NCI-H1930 (cell line): ENCODE measurements at regions not wholly inside any gene's neighbourhood (a gene's known extent, or its start where the extent isn't known, plus 50 kb on each side); places are given as distances from the start of the nearest gene placed in this dataset.
"Not testable (repeated sequence)": the region's sequence is repeated elsewhere in the genome, so short reads cannot be mapped to it uniquely, and the experiment has no call there.

ENCODE experiments used
- DNase-seq, 2 experiments: peaks; one replicate each; lab custom pipeline; 2025; lab: John Stamatoyannopoulos, UW

DNA sequence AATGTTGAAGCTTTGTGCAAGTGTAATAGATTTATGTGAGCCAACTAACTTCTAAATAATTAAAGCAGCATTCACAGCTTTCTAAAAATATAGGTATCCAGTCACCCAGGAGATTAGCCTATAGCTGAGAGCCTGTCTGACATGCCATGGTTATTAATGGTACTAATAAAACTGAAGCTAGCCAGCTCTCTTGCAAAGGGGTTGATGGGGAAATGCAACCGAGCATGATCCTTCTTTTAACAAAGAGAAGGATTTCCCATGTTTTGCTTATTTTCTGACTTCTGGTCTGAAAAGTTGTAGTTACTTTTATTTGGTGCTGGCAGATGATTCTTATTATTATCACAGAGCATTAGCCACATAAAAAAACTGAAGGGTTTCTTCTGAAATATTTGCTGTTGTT, 488.7 kb upstream of the CYLC2 start:
- no peak for DNase-seq

DNA sequence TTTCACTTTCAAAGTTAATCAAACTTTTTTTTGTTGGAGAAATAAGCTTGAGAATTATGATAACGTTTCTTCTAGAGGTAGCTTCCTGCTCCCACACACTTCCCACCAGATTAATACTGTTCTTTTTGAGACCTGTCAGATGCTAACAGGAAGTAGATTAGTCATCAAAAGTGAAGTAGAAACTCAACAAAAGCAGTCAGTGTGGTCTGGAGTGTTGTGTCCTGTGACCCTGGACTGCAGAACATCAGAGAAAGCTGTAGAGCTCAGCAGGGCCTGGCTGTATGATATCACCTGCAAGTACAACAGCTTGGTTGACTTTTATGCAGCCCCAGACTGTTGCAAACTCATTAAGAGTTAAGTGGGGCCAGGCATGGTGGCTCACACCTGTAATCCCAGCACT, 495.7 kb upstream of the CYLC2 start:
- DNase-seq, result no peak

DNA sequence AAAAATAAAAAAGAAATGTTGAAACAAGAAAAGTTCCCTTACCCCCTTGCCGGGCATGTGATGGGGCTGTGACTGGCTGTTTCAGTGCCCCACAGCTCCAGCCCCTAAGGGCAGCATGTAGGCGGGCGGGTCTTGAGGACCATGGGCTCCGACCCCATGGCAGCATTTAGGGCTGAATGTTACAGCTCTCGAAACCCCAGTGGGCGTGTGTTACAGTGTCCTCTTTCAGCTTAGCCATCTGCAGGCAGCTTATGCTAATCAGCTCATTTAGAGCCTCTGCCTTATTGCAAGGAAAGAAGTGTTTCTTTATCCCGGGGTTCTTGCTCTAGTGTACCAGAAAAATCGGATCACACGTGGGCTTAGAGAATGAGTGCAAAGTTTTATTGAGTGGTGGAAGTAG, 497.4 kb upstream of the CYLC2 start:
- DNase-seq, result no peak

DNA sequence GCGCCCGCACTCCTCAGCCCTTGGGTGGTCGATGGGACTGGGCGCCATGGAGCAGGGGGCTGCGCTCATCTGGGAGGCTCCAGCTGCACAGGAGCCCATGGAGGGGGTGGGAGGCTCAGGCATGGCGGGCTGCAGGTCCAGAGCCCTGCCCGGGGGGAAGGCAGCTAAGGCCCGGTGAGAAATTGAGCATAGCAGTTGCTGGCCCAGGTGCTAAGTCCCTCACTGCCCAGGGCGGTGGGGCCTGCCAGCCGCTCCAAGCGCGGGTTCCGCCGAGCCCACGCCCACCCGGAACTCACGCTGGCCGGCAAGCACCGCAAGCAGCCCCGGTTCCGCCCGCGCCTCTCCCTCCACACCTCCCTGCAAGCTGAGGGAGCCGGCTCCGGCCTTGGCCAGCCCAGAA, 508.2 kb upstream of the CYLC2 start:
- not testable (repeated sequence) for DNase-seq

DNA sequence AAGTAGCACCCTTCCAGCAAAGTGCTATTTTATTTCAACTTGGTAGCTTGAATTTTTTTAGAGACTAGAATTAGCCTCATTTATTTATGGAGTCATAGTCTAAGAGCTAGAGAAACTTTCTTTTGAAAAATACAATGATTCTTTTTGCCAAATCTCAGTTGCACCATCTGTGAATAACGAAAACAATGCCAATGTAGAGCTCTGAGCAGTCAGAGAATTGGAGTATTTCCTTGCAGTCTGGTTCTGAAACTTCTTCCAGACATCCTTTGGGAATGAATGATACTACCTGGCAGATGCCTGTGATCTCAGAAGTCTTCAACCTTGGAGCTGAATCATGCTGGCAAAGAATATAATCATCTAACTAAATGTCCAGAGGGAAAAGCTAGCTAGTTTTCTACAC, 511.5 kb upstream of the CYLC2 start:
- no peak for DNase-seq

DNA sequence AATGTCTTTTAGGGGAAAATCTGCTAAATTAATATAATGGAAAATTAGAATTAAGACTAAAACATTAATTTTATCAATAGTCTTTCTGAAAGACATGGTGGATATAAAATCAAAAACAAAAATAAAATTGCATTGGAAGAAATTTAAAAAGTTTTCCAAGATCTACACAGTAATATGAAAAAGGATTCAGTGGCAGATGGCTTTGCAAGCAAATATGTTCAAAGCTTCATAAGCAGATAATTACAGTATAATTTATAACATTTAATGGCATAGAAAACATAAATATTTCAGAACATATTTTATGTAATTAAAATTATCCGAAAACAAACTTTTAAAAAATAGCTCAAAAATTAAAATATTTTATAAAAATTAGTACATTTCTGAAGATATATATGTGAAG, 512.4 kb upstream of the CYLC2 start:
- DNase-seq, result no peak

DNA sequence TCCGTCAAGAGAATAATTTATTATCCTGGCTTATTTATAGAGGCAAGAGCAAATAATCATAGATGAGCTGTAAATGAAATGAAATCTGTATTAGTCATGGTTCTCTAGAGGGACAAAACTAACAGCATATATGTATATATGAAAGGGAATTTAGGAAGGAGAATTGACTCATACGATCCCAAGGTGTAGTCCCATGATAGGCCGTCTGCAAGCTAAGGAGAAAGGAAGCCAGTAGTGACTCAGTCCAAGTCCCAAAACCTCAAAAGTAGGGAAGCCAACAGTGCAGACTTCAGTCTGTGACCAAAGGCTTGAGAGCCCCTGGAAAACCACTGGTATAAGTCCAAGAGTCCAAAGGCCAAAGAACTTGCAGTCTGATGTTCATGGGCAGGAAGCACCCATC, 515.9 kb upstream of the CYLC2 start:
- DNase-seq, result no peak

DNA sequence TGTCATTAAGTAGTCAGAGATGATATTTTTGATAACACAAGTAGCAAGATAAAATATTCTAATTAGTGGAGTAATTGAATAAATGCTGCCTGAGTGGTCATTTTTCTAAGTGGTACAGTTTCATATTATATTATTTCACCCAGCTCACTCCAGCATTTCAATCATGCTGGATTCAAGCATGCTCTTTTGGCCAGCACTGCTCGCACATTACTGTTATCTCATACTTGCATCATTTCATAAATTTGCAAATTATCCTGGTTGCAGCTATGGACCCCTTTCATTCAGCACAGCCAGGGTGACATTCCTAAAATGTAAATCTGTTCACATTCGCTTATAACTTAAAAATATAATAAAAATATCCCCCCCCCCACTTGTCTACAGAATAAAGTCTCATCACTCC, 520.8 kb upstream of the CYLC2 start:
- no peak for DNase-seq

DNA sequence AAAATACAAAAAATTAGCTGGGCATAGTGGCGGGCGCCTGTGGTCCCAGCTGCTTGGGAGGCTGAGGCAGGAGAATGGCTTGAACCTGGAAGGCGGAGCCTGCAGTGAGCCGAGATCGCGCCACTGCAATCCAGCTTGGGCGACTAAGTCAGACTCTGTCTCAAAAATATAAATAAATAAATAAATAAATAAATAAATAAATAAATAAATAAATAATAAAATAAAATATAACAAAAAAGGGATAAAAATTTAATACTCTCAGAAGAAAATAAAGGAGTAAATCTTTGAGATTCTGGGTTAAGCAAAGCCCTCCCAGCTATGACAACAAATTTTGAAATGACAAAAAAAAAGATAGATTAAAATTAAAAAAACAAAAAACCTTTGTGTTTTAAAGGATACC, 525.7 kb upstream of the CYLC2 start:
- not testable (repeated sequence) for DNase-seq

DNA sequence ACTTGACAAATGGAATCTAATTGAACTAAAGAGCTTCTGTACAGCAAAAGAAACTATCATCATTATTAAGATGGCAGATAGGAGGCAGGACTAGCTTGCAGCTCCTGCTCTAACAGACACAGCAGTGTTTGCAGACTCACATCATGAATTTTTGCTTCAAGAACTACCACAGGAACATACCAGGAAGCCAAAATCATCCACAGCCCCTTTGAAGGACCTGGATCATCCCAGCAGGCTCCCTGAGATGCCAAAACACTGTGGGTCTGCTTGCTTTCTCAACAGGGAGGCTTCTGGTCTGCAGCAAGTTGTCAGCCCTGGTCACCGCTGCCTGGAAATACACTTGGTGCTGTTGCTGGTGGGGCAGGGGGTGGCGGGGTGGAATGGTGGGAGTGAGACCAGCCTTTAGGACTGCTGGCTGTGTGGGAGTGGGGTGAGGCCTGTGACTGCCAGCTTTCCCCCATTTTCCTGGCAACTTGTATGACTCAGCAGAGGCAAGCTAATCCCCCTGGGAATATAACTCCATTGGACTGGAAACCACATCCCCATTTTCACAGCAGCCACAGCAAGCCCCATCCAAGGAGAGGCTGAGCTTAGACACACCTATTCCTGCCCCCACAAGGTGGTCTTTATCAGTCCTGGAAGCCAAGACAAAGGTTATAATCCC, 533.8 kb upstream of the CYLC2 start:
- DNase-seq, result no peak

DNA sequence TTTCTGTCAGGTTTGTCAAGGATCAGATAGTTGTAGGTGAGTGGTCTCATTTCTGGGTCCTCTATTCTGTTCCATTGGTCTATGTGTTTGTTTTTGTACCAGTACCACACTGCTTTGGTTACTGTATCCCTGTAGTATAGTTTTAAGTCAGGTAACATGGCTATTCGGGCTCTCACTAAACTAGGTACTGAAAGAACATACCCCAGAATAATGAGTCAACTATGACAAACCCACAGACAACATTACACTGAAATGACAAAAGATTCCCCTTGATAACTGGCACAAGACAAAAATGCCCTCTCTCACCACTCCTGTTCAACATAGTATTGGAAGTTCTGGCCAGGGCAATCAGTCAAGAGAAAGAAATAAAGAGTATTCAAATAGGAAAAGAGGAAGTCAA, 535.3 kb upstream of the CYLC2 start:
- DNase-seq, result no peak

DNA sequence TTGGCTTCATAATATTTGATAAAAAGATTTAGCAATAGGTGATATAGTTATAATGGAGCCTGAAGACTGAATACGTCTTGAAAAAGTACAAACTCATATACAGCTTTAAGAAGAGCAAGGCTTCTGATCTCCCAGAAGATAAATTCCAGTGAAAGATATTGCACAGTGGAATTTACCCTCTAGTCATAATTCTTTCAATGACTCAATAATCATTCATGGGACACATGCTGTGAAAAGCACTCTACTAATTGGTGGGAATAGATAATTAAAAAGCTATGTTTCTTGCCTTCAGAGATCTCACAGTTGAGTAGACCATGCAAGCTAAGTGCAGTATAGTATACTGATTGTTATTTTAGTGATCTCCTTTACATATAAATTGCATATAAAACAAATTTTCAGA, 538.6 kb upstream of the CYLC2 start:
- no peak for DNase-seq

DNA sequence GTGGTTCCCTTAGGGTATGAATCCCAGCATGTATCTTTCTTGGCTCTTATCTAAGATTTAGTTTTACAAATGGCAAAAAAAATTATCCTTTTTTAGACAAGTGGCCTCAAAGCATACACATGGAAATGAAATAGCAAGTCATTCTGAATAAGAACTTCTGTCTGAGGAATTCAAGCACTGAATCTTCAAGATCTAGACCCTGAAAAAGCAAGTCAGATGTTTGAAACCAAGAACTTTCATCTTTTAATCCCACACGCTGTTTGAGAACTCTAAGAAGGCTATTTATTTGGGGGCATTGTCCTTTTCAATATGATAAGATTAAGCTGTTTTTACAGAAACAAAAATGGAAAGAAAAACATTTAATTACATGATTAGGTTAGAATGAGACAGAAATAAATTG, 549.2 kb upstream of the CYLC2 start:
- DNase-seq, result no peak

DNA sequence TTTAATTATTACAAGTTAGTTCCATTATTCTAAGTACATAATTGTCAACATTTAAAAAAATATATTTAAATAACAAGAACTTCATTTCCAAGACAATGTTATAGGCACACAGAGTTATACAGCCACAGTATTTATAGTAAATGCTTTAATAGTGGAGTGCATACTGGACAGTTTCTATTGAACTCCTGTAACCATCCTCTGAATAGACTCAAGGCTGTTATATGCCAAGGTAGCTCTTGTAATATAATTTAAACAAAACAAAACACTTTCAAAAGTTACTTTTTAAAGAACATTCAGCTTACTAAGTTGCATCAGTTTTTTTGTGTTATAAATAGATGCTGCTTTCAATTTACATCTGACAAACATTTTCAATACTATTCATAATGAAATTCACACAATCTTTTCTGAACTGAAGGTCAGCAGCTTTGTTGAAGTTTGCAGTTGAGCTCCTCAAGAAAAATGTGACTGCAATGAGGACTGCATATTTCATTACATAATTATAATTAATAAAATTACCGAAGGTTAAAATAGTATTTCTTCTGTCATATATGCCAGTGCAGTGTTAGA, 549.9 kb upstream of the CYLC2 start:
- DNase-seq, result no peak

DNA sequence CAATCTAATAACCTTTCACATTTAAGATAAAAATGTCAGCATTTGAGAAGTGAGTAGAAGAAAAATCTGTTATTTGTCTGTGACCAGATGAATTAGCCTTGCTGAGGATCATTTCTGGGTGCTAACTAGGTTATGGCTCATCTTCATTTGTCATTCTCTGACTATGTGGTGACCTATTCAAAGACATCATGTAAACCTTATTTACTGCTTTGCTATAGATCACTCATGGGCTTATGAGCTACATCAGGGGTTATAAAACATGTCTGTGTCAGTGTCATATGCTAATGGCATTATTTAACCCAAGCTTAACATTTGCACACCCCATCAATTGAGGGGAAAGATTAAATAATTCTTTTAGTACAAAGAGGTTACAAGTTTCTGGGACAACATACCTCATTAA, 555.5 kb upstream of the CYLC2 start:
- no peak for DNase-seq

DNA sequence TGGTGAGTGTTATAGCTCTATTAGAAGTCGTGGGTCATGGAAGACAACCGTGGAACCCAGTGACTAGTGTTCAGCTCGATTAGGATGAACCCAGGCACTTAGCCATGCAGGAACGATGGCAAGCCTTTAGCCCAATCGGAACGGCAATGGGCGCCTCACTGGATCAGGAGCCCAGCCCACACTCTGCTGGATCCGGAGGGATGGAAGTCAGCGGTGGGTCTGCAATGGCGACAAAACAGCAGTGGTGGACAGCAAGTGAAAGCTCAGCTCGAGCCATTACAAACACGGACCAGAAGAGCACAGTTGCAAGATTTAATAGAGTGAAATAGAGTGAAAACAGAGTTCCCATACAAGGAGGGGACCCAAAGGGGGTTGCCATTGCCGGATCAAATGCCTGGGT, 558.5 kb upstream of the CYLC2 start:
- DNase-seq, result not testable (repeated sequence)

DNA sequence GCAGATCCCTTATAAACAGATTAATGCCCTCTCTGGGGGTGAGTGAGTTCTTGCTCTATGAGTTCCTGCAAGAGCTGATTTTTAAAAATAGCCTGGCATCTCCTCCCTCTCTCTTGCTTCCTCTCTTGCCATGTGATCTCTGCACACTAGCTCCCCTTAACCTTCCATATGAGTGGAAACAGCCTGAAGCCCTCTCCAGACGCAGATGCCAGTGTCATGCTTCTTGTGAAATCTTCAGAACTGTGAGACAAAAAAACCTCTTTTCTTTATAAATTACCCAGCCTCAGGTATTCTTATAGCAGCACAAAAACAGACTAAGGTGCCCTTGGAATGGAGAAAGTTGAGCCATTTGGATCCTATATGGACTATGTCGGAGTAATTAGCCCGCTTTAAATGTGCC, 559.7 kb upstream of the CYLC2 start:
- DNase-seq, result no peak

DNA sequence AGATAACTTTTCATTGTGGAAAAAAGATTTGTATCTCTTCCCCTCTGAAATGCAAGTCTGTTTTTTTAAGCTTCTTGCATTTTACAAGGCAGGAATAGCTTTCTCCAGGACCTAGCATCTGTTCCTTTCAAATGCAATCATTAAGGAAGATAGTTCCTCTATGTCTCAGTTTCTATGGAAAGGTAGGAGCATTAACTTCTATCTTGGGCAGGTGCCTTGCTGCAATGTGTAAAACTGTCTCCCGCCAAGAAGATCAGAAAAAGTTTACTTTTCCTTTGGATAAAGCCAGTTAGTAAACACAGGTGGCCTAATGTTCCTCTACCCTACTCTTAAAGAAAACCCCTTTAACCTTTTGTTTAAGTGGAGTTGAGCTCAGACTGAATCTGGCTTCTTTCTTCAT, 560.6 kb upstream of the CYLC2 start:
- DNase-seq, result no peak

DNA sequence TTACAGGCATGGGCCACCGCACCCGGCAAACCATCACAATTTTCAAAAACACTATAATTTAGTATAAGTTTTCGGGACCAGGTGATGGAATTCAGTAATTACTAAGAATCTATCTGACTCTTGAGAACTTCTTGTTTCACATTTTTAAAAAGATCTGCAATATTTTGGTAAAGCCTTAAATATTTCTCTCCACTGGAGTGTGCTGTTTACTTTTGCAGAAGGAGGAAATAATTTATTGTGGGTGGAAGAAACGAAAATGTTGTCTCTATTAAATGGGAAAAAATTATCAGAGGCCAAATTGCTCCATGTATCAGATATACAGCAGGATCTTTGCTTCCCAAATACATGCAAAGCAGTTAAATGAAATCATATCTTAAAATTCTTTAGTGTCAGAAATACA, 566.8 kb upstream of the CYLC2 start:
- no peak for DNase-seq

DNA sequence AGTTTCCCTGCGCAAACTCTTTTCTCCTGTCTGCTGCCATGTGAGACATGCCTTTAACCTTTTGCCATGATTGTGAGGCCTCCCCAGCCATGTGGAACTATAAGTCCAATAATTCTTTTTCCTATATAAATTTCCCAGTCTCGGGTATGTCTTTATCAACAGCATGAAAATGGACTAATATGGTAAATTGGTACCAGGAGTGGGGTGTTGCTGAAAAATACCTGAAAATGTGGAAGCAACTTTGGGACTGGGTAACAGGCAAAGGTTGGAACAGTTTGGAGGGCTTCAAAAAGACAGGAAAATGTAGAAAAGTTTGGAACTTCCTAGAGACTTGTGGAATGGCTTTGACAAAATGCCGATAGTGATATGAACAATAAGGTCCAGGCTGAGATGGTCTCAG, 578.9 kb upstream of the CYLC2 start:
- not testable (repeated sequence) for DNase-seq

DNA sequence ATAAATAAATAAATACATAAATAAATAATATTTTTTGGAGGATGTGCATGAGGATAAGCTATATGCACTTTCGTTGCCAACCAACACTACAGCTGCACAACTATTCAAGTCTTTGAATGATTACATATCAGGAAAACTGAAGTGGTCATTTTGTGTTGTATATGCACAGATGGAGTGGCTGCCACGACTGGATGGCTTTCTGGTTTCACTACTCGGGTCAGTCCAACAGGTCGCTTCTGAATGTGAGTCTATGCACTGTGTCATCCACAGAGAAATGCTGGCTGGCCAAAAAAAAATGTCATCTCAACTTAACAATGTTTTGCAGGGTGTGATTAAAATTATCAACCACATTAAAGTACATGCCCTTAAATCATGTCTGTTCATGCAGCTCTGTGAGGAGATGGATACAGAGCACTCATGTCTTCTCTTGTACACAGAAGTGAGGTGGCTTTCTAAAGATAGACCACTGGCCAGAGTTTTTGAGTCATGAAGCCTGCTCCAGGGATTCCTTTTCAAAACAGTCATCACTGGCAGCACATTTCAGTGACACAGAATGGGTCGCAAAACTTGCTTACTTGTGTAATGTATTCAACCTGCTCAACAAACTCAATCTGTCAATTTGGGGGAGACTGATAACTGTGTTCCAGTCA, 589.8 kb upstream of the CYLC2 start:
- DNase-seq, result no peak

DNA sequence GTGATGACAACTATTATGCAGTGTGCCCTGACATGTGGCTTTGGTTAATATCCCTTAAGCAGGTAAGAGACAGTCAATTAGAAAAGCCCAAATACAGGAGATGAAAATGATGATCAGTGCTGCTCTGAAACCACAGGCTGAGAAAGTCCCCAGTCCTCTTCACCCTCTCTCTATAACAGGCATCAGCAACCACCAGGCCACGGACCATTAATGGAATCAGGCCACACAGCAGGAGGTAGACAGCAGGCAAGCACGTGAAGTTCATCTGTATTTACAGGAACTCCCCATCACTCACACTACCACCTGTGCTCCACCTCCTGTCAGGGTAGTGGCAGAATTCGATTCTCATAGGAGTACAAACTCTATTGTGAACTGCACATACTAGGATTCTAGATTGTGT, 591.6 kb upstream of the CYLC2 start:
- DNase-seq, result no peak

DNA sequence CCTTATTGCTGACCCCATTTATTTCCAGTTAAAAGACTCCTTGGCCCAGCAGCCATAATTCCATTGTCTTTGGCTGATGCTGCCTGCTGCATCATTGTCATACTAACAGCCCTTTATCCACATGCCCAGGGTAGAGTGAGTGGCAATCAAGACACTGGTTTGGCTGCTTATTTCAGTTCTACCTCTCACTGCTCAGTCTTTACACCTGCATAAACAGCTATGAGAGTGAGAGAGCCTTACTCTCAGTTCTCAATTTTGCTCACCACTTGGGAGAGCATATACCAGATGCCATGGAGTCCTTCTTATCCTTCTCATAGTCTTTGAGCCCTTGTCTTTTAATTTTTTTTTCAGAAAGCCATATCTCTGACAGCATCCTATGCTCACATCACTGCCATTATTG, 596.9 kb upstream of the CYLC2 start:
- no peak for DNase-seq

DNA sequence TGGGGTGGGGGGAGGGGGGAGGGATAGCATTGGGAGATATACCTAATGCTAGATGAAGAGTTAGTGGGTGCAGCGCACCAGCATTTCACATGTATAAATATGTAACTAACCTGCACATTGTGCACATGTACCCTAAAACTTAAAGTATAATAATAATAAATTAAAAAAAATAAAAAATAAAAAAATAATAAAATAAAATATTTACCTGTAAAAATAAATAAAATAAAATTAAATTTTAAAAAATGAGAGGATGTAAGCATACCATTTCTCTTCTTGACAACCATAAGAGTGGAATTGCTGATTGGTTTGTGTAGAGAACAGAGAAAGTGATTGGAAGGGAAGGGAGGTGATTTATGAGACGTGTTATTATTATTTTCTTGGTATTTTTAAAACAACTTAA, 609.5 kb upstream of the CYLC2 start:
- DNase-seq, result not testable (repeated sequence)
